ENCODE measurements at regions not wholly inside any gene's neighbourhood (a gene's known extent, or its start where the extent isn't known, plus 50 kb on each side); places are given as distances from the start of the nearest gene placed in this dataset.

- 0 out of 2 replicates have a peak, but pooled peaks cover 6% of the 10 kb centered on the region for H3K4me1 ChIP-seq (ENCODE audit: insufficient read depth)
- no peak for ATAC-seq
These were observed 666.8 kb downstream of the ACTL7B start for GRCh38 chr9:108188976-108189375.

More at GRCh38 chr9:108188976-108189375, 666.8 kb downstream of the ACTL7B start:
- H3K79me2 ChIP-seq (replicated peaks; ENCODE audit: insufficient read depth), result no peaks in the 10 kb centered on the region
- H3F3A ChIP-seq (replicated peaks; ENCODE audit: low read depth), result no peaks in the 10 kb centered on the region
- no peak overlapping the region for H3K4me3 ChIP-seq
- TF ChIP-seq ZNF462 (CRISPR knock-in tag; IDR thresholded peaks at IDR 0.05) (no peak), STAT1 (IDR thresholded peaks at IDR 0.05; ENCODE audit: unreplicated experiment) (no peak), ZNF114 (CRISPR knock-in tag; IDR thresholded peaks at IDR 0.05) (no peak), EZH2phosphoT487 (IDR thresholded peaks at IDR 0.05; ENCODE audit: unreplicated experiment) (no peak), ETS1 (IDR thresholded peaks at IDR 0.05) (no peak), NANOG (IDR thresholded peaks at IDR 0.05; ENCODE audit: borderline replicate concordance) (no peak), EZH2 (IDR thresholded peaks at IDR 0.05; ENCODE audit: low read depth, unreplicated experiment) (no peak), POLR2AphosphoS5 (IDR thresholded peaks at IDR 0.05; ENCODE audit: low read depth) (no peak), ZNF331 (CRISPR knock-in tag; IDR thresholded peaks at IDR 0.05; ENCODE audit: low read depth) (no peak), JUNB (IDR thresholded peaks at IDR 0.05; ENCODE audit: unreplicated experiment) (no peak), CREB1 (CRISPR knock-in tag; IDR thresholded peaks at IDR 0.05; ENCODE audit: low read depth) (no peak), REST (IDR thresholded peaks at IDR 0.05; ENCODE audit: unreplicated experiment) (no peak)
- TF ChIP-seq, protein P1, sequence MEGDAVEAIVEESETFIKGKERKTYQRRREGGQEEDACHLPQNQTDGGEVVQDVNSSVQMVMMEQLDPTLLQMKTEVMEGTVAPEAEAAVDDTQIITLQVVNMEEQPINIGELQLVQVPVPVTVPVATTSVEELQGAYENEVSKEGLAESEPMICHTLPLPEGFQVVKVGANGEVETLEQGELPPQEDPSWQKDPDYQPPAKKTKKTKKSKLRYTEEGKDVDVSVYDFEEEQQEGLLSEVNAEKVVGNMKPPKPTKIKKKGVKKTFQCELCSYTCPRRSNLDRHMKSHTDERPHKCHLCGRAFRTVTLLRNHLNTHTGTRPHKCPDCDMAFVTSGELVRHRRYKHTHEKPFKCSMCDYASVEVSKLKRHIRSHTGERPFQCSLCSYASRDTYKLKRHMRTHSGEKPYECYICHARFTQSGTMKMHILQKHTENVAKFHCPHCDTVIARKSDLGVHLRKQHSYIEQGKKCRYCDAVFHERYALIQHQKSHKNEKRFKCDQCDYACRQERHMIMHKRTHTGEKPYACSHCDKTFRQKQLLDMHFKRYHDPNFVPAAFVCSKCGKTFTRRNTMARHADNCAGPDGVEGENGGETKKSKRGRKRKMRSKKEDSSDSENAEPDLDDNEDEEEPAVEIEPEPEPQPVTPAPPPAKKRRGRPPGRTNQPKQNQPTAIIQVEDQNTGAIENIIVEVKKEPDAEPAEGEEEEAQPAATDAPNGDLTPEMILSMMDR (conservative IDR thresholded peaks at IDR 0.05; ENCODE audit: low read depth in 2 of 2), result no peak
- DNase-seq (ENCODE audit: low spot score), result no peak
- Mint-ChIP-seq H3K27me3 (ENCODE audit: insufficient read depth, low read depth, poor library complexity) (peaks cover 2% of the 10 kb centered on the region), H3K36me3 (ENCODE audit: low read depth) (no peaks in the 10 kb centered on the region), H3K4me1 (peaks cover 10% of the 10 kb centered on the region), H3K4me3 (no peak overlapping the region), H3K9me3 (no peaks in the 10 kb centered on the region), H3K27ac (no peak overlapping the region)
- no peaks in the 10 kb centered on the region for H4K20me1 ChIP-seq (replicated peaks; ENCODE audit: insufficient read depth)
- peak overlapping the region; percentile 74; the same call in 1 of the 2 replicates for H2AFZ ChIP-seq
- H3K4me2 ChIP-seq, result no peak overlapping the region
- H3K36me3 ChIP-seq (ENCODE audit: insufficient read depth), result no peaks in the 10 kb centered on the region
- no peaks in the 10 kb centered on the region for H3K27me3 ChIP-seq (ENCODE audit: insufficient read depth)
- H3K9me2 ChIP-seq (ENCODE audit: insufficient read depth), result peaks cover 2% of the 10 kb centered on the region; the same call in 1 of the 2 replicates
- no peak overlapping the region for H3K27ac ChIP-seq (ENCODE audit: low read depth)

Data from GM23338 (cell line).